Peyer's patch (tissue), 4 donors: ENCODE measurements at regions not wholly inside any gene's neighbourhood (a gene's known extent, or its start where the extent isn't known, plus 50 kb on each side); places are given as distances from the start of the nearest gene placed in this dataset.
"Not testable (repeated sequence)": the region's sequence is repeated elsewhere in the genome, so short reads cannot be mapped to it uniquely, and the experiment has no call there.

Experiments
- DNase-seq, 3 donors: peaks; one replicate each; pipeline ENCODE4 v3.0.0-alpha.2; 2017 to 2019
- H3K27ac ChIP-seq, 4 donors: fragments of 200-600 bp; sonication (generic); one replicate each; pipeline ENCODE4 v1.5.1; 2016 to 2019
- H3K27me3 ChIP-seq, 2 donors: fragments of 200-600 bp; sonication (generic); one replicate each; pipeline ENCODE4 v1.5.1; 2019
- H3K36me3 ChIP-seq, 3 donors: fragments of 200-600 bp; sonication (generic); one replicate each; pipeline ENCODE4 v1.5.1; 2016 to 2019
- H3K4me1 ChIP-seq, 4 donors: fragments of 200-600 bp; sonication (generic); one replicate each; pipeline ENCODE4 v1.5.1; 2016 to 2019
- H3K4me3 ChIP-seq, 4 donors: fragments of 200-600 bp; sonication (generic); 1 replicate in 3 of 4; 2 replicates in 1 of 4; pipeline ENCODE4 v1.5.1; 2016 to 2019; ENCODE audit warnings: mild to moderate bottlenecking in 1 of 4
- H3K9me3 ChIP-seq, 4 donors: fragments of 200-600 bp; sonication (generic); one replicate each; pipeline ENCODE4 v1.5.1; 2016 to 2019; ENCODE audit warnings: mild to moderate bottlenecking in 1 of 4
- POLR2A ChIP-seq, 2 donors: fragments of 450-650 bp; IDR thresholded peaks; one replicate each; pipeline ENCODE4 v1.5.1; 2017; ENCODE audit warnings: antibody characterized with exemption in 2 of 2, mild to moderate bottlenecking in 2 of 2, moderate library complexity in 2 of 2
- TF ChIP-seq, protein P1 (sequence below), 6 experiments: fragments of 450-650 bp in 4 of 6; fragments of 200-600 bp in 2 of 6; sonication (generic) in 1 of 6; IDR thresholded peaks; one replicate each; pipeline ENCODE4 v1.5.1; 2017 to 2019; ENCODE audit warnings: antibody characterized with exemption in 6 of 6, mild to moderate bottlenecking in 3 of 6, moderate library complexity in 1 of 6

- Histone ChIP-seq H3K4me1 (no peaks in the 10 kb centered on the region), H3K4me3 (no peak overlapping the region), H3K27me3 (no peaks in the 10 kb centered on the region), H3K27ac (no peak overlapping the region), H3K9me3 (no peaks in the 10 kb centered on the region), H3K36me3 (no peaks in the 10 kb centered on the region)
- TF ChIP-seq POLR2A (IDR thresholded peaks at IDR 0.05) = no peak
- TF ChIP-seq, protein P1, sequence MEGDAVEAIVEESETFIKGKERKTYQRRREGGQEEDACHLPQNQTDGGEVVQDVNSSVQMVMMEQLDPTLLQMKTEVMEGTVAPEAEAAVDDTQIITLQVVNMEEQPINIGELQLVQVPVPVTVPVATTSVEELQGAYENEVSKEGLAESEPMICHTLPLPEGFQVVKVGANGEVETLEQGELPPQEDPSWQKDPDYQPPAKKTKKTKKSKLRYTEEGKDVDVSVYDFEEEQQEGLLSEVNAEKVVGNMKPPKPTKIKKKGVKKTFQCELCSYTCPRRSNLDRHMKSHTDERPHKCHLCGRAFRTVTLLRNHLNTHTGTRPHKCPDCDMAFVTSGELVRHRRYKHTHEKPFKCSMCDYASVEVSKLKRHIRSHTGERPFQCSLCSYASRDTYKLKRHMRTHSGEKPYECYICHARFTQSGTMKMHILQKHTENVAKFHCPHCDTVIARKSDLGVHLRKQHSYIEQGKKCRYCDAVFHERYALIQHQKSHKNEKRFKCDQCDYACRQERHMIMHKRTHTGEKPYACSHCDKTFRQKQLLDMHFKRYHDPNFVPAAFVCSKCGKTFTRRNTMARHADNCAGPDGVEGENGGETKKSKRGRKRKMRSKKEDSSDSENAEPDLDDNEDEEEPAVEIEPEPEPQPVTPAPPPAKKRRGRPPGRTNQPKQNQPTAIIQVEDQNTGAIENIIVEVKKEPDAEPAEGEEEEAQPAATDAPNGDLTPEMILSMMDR (IDR thresholded peaks at IDR 0.05) = no peak
- no peak for DNase-seq
These were observed 76.4 kb upstream of the ELOVL5 start for GRCh38 chr6:53424976-53425718.

- H3K27ac ChIP-seq = no peak overlapping the region
- no peak for DNase-seq
These were observed 75.5 kb upstream of the ELOVL5 start for GRCh38 chr6:53424300-53424699.

DNA sequence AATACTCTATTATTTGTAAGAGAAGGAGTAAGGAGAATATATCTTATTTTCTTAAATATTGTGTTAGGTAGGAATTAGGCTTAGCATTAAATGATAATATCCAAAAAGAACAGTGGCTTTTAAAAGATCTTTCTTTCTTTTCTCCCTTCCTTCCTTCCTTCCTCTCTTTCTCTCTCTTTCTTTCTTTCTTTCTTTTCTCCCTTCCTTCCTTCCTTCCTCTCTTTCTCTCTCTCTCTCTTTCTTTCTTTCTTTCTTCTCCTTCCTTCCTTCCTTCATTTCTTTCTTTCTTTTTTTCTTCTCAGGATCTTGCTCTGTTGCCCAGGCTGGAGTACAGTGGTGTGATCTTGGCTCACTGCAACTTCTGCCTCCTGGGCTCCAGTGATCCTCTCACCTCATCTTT lies 74.8 kb upstream of the ELOVL5 start:
- H3K4me1 ChIP-seq, H3K36me3 ChIP-seq, H3K4me3 ChIP-seq, DNase-seq, H3K9me3 ChIP-seq, H3K27ac ChIP-seq, H3K27me3 ChIP-seq: not testable (repeated sequence)

More at GRCh38 chr6:53424300-53424699, 75.5 kb upstream of the ELOVL5 start:
- no peak overlapping the region for H3K4me3 ChIP-seq
- H3K36me3 ChIP-seq = no peaks in the 10 kb centered on the region
- no peaks in the 10 kb centered on the region for H3K27me3 ChIP-seq
- TF ChIP-seq, protein P1 (IDR thresholded peaks at IDR 0.05) = no peak
- no peak for TF ChIP-seq POLR2A (IDR thresholded peaks at IDR 0.05)
- H3K9me3 ChIP-seq = no peaks in the 10 kb centered on the region
- no peaks in the 10 kb centered on the region for H3K4me1 ChIP-seq

- H3K36me3 ChIP-seq = no peaks in the 10 kb centered on the region
- no peak for DNase-seq
- TF ChIP-seq POLR2A (IDR thresholded peaks at IDR 0.05) = no peak
- TF ChIP-seq, protein P1 (IDR thresholded peaks at IDR 0.05) = no peak
- no peak overlapping the region for H3K4me3 ChIP-seq
- H3K9me3 ChIP-seq = no peaks in the 10 kb centered on the region
- H3K27me3 ChIP-seq = no peaks in the 10 kb centered on the region
- no peak overlapping the region for H3K27ac ChIP-seq
- H3K4me1 ChIP-seq = no peaks in the 10 kb centered on the region
These were observed 70.3 kb upstream of the ELOVL5 start for GRCh38 chr6:53419026-53419425.

- DNase-seq = no peak
- Histone ChIP-seq H3K27ac (no peak overlapping the region), H3K9me3 (no peaks in the 10 kb centered on the region), H3K27me3 (no peaks in the 10 kb centered on the region), H3K4me3 (no peak overlapping the region), H3K36me3 (no peaks in the 10 kb centered on the region), H3K4me1 (no peaks in the 10 kb centered on the region)
- TF ChIP-seq, protein P1 (IDR thresholded peaks at IDR 0.05) = no peak
- no peak for TF ChIP-seq POLR2A (IDR thresholded peaks at IDR 0.05)
These were observed 69.5 kb upstream of the ELOVL5 start for GRCh38 chr6:53418288-53418687.

DNA sequence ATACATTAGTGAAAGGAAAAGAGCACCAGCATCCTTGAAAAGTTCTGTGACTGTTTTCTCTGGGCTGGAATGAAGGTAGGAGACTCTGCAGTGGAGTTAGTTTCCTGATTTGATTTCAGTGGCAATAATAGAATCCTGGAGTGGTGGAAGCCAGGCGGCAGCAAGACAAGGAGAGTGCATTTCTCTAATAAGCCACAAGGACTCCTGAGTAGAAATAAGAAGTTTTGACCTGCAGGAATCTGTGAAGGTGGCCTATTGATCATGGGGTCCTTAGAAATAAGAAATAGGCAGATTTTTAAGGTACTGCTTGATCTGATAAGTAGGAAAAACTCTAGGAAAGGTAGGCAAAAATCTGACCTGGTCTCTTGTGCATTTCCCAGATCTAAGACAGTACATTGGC lies 68.4 kb upstream of the ELOVL5 start:
- H3K36me3 ChIP-seq = no peaks in the 10 kb centered on the region
- H3K9me3 ChIP-seq = no peaks in the 10 kb centered on the region
- no peaks in the 10 kb centered on the region for H3K27me3 ChIP-seq
- H3K4me1 ChIP-seq = no peaks in the 10 kb centered on the region
- no peak for DNase-seq
- TF ChIP-seq POLR2A (IDR thresholded peaks at IDR 0.05) = no peak
- TF ChIP-seq, protein P1 (IDR thresholded peaks at IDR 0.05) = no peak
- no peak overlapping the region for H3K27ac ChIP-seq
- H3K4me3 ChIP-seq = no peak overlapping the region
